Lower lobe of right lung (tissue), 2 donors: ENCODE measurements at regions not wholly inside any gene's neighbourhood (a gene's known extent, or its start where the extent isn't known, plus 50 kb on each side); places are given as distances from the start of the nearest gene placed in this dataset.

Source experiments
- ATAC-seq, 2 donors: fragments of 200-7000 bp; cut with Tn5 transposase; one replicate each; pipeline ENCODE4 v1.9.1; 2020 to 2022; ENCODE audit warnings: mild to moderate bottlenecking in 2 of 2, moderate library complexity in 2 of 2
- DNase-seq: peaks from one replicate; pipeline ENCODE4 v3.0.0-alpha.2; 2020
- H3K27ac ChIP-seq: fragments of 200-600 bp; one replicate; pipeline ENCODE4 v1.8.0; 2022
- H3K27me3 ChIP-seq: fragments of 200-600 bp; one replicate; pipeline ENCODE4 v1.8.0; 2022; ENCODE audit warnings: low read depth
- H3K36me3 ChIP-seq: fragments of 200-600 bp; one replicate; pipeline ENCODE4 v1.8.0; 2022; ENCODE audit warnings: mild to moderate bottlenecking
- H3K4me1 ChIP-seq: fragments of 200-600 bp; one replicate; pipeline ENCODE4 v1.8.0; 2022
- H3K4me3 ChIP-seq: fragments of 200-600 bp; one replicate; pipeline ENCODE4 v1.8.0; 2022; ENCODE audit warnings: mild to moderate bottlenecking
- H3K9me3 ChIP-seq: fragments of 200-600 bp; one replicate; pipeline ENCODE4 v1.8.0; 2022
- CTCF ChIP-seq: fragments of 200-600 bp; IDR thresholded peaks from one replicate; pipeline ENCODE4 v1.8.0; 2022; ENCODE audit warnings: antibody characterized with exemption, mild to moderate bottlenecking
- intact Hi-C: fragments of 100-400 bp; cut with DNase I; formaldehyde crosslinking; loops from one replicate; pipeline ENCODE4 v1.11.0; 2022
- donor health status: DM: no; HTN: yes; CAD: no; lungs with severe emphysema.

GRCh38 chr3:43160664-43161063 lies 54.8 kb upstream of the POMGNT2 start:
- peaks cover under 1% of the 10 kb centered on the region for H3K9me3 ChIP-seq
- H3K27ac ChIP-seq: no peak overlapping the region
- intact Hi-C loops: no loop called here
- H3K27me3 ChIP-seq: no peaks in the 10 kb centered on the region
- ATAC-seq (no peak), DNase-seq (no peak)
- H3K4me1 ChIP-seq: peaks cover 17% of the 10 kb centered on the region
- TF ChIP-seq CTCF: no peak
- no peaks in the 10 kb centered on the region for H3K36me3 ChIP-seq
- no peak overlapping the region for H3K4me3 ChIP-seq

- DNase-seq (no peak), ATAC-seq (no peak)
- H3K9me3 ChIP-seq: no peaks in the 10 kb centered on the region
- TF ChIP-seq CTCF: no peak
- peaks cover 17% of the 10 kb centered on the region for H3K4me1 ChIP-seq
- no peaks in the 10 kb centered on the region for H3K36me3 ChIP-seq
- no peak overlapping the region for H3K27ac ChIP-seq
- no peak overlapping the region for H3K4me3 ChIP-seq
- no peaks in the 10 kb centered on the region for H3K27me3 ChIP-seq
- intact Hi-C loops: no loop called here
Measured at GRCh38 chr3:43159876-43160255, 54.0 kb upstream of the POMGNT2 start.

GRCh38 chr3:43159131-43159875 lies 53.4 kb upstream of the POMGNT2 start:
- intact Hi-C loops: no loop called here
- no peaks in the 10 kb centered on the region for H3K36me3 ChIP-seq
- H3K4me1 ChIP-seq: peaks cover 17% of the 10 kb centered on the region
- no peak for TF ChIP-seq CTCF
- H3K4me3 ChIP-seq: no peak overlapping the region
- DNase-seq (no peak), ATAC-seq (no peak)
- H3K27me3 ChIP-seq: no peaks in the 10 kb centered on the region
- no peaks in the 10 kb centered on the region for H3K9me3 ChIP-seq
- H3K27ac ChIP-seq: no peak overlapping the region

- Histone ChIP-seq H3K4me1 (peaks cover 8% of the 10 kb centered on the region), H3K9me3 (no peaks in the 10 kb centered on the region), H3K27ac (no peak overlapping the region), H3K27me3 (no peaks in the 10 kb centered on the region), H3K36me3 (no peaks in the 10 kb centered on the region), H3K4me3 (no peak overlapping the region)
- DNase-seq: no peak
- TF ChIP-seq CTCF: no peak
- ATAC-seq: no peak
- intact Hi-C loops: no loop called here
Measured at GRCh38 chr3:43156812-43157455, 51.1 kb upstream of the POMGNT2 start.

- Histone ChIP-seq H3K4me1 (peaks cover 6% of the 10 kb centered on the region), H3K9me3 (no peaks in the 10 kb centered on the region), H3K27ac (no peak overlapping the region), H3K36me3 (no peaks in the 10 kb centered on the region), H3K4me3 (no peak overlapping the region), H3K27me3 (no peaks in the 10 kb centered on the region)
- peak; percentile 63 to 70 for ATAC-seq
- intact Hi-C loops: no loop called here
- TF ChIP-seq CTCF: peak; percentile 53
- no peak for DNase-seq
Measured at GRCh38 chr3:43155464-43156121, 49.7 kb upstream of the POMGNT2 start.
